ENCODE measurements at regions not wholly inside any gene's neighbourhood (a gene's known extent, or its start where the extent isn't known, plus 50 kb on each side); places are given as distances from the start of the nearest gene placed in this dataset.

DNA sequence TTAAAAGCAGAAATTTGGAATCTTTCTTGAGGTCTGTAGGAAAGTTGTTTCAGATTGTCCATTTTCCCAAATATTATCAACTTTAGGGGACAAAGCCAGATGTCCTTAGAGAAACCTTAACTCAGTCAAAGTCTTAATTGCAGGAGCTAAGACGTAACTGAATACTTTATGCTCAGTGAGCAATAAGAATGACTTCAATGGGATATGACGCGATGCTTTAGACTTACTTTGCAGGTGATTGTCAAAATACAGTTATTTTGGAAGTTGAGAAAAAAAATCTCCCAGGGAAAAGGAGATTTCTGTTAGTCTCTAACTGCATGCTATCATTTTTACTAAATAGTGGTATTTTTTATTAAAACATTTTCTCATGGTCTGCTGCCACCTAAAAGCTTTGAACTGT, 750.9 kb upstream of the STXBP6 start:
- no peaks in the 10 kb centered on the region for H3K27me3 ChIP-seq
- no peaks in the 10 kb centered on the region for H3K9me3 ChIP-seq
- no peaks in the 10 kb centered on the region for H3K36me3 ChIP-seq
- TF ChIP-seq POLR2A (IDR thresholded peaks at IDR 0.05) (no peak), EP300 (IDR thresholded peaks at IDR 0.05) (no peak)
- TF ChIP-seq, protein P1, sequence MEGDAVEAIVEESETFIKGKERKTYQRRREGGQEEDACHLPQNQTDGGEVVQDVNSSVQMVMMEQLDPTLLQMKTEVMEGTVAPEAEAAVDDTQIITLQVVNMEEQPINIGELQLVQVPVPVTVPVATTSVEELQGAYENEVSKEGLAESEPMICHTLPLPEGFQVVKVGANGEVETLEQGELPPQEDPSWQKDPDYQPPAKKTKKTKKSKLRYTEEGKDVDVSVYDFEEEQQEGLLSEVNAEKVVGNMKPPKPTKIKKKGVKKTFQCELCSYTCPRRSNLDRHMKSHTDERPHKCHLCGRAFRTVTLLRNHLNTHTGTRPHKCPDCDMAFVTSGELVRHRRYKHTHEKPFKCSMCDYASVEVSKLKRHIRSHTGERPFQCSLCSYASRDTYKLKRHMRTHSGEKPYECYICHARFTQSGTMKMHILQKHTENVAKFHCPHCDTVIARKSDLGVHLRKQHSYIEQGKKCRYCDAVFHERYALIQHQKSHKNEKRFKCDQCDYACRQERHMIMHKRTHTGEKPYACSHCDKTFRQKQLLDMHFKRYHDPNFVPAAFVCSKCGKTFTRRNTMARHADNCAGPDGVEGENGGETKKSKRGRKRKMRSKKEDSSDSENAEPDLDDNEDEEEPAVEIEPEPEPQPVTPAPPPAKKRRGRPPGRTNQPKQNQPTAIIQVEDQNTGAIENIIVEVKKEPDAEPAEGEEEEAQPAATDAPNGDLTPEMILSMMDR (IDR thresholded peaks at IDR 0.05), result no peak
- 82 to 86% (median 84%) methylated on average over 3 of the region's 3 CpGs for WGBS, 3 donors
- H3K27ac ChIP-seq, result no peak overlapping the region
- H3K4me1 ChIP-seq (ENCODE audit: insufficient read depth), result no peaks in the 10 kb centered on the region
- H3K4me3 ChIP-seq, result no peak overlapping the region
- intact Hi-C loops (cut with DNase I), result no loop called here
- DNase-seq, result no peak

DNA sequence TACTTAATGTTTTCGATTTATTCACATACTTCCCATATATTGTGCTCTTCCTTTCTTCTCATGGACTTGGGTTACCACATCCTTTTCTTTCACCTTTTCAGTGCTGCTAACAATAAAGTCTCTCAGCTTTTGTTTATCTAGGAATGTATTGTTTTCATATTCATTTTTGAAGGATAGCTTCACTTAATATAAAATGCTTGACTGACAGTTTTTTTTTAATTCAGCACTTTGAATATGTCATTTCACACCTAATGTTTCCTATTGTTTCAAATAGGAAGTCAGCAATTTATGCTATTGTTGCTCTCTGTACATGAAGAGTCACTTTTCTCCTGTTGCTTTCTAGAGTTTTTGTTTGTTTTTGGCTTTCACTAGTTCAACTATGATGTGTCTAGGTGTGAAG, 738.3 kb upstream of the STXBP6 start:
- intact Hi-C loops (cut with DNase I), result no loop called here
- TF ChIP-seq, protein P1 (IDR thresholded peaks at IDR 0.05), result no peak
- TF ChIP-seq POLR2A (IDR thresholded peaks at IDR 0.05) (no peak), EP300 (IDR thresholded peaks at IDR 0.05) (no peak)
- WGBS, 3 donors, result 89% methylated on average over 1 of the region's 1 CpG
- Histone ChIP-seq H3K36me3 (no peaks in the 10 kb centered on the region), H3K27ac (no peak overlapping the region), H3K9me3 (no peaks in the 10 kb centered on the region), H3K4me1 (ENCODE audit: insufficient read depth) (no peaks in the 10 kb centered on the region), H3K4me3 (no peak overlapping the region), H3K27me3 (no peaks in the 10 kb centered on the region)
- no peak for DNase-seq

DNA sequence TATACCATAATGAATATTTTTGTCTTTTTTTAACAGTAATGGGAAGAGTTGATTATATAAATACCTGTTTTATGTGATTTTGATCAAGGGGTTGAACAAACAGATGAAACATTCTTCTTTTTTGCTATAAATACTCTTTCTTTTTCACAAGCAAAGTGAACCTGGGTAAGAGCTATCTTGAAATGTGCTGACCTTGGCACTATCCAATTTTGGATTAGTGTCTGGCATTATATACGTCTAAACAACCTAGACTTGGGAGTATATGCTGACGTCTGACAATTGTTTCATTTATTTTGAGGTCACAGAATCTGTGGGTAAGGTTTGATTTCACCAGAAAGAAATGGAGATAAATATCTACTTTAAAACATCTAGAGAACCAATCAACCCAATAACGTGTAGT, 716.0 kb upstream of the STXBP6 start:
- intact Hi-C loops (cut with DNase I), result no loop called here
- DNase-seq, result no peak
- no peak overlapping the region for H3K27ac ChIP-seq
- no peaks in the 10 kb centered on the region for H3K9me3 ChIP-seq
- H3K36me3 ChIP-seq, result no peaks in the 10 kb centered on the region
- H3K4me3 ChIP-seq, result no peak overlapping the region
- H3K4me1 ChIP-seq (ENCODE audit: insufficient read depth), result no peaks in the 10 kb centered on the region
- 59 to 77% (median 62%) methylated on average over 3 of the region's 3 CpGs for WGBS, 3 donors
- TF ChIP-seq POLR2A (IDR thresholded peaks at IDR 0.05) (no peak), EP300 (IDR thresholded peaks at IDR 0.05) (no peak)
- TF ChIP-seq, protein P1 (IDR thresholded peaks at IDR 0.05), result no peak
- H3K27me3 ChIP-seq, result no peaks in the 10 kb centered on the region

DNA sequence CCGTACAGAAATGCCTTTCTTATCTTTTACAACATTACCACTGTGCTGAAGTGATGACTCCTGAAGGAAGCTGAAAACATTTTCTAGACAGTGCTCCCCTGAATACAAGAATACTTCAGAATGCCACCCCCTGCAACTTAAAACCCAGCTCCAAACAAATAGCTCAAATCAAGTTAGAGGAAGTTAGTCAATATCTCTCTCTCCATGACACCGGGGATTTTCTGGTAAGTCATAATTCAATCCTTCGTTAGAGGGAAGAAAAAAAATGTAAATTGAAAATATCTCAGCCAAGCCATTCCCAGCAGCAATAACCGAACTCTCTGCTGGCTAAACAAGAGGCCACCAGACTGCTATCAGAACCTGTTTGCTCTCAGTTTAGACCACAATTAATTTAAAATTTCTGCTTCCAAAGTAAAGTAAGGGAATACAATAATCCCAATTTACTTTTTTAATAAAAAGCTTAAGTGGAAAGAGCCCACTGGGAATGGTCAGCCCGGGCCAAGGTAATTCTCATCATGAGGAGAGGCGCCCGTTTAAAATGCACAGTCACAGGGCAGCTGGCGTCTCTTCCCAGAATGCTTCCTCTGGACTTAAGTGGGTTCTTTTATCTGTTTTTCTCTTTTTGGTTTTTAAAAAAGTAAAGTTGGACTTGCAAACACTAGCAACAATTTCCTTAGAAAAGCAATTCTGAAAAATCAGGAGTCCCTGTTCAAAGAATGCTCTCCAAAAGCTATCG, 710.1 kb upstream of the STXBP6 start:
- TF ChIP-seq EP300 (IDR thresholded peaks at IDR 0.05), result no peak
- TF ChIP-seq, protein P1 (IDR thresholded peaks at IDR 0.05), result no peak
- no peak for TF ChIP-seq POLR2A (IDR thresholded peaks at IDR 0.05)
- no peaks in the 10 kb centered on the region for H3K9me3 ChIP-seq
- no peaks in the 10 kb centered on the region for H3K36me3 ChIP-seq
- intact Hi-C loops (cut with DNase I), result no loop called here
- H3K4me3 ChIP-seq, result no peak overlapping the region
- no peaks in the 10 kb centered on the region for H3K4me1 ChIP-seq (ENCODE audit: insufficient read depth)
- H3K27me3 ChIP-seq, result no peaks in the 10 kb centered on the region
- 60 to 65% (median 62%) methylated on average over 9 of the region's 9 CpGs for WGBS, 3 donors
- H3K27ac ChIP-seq, result no peak overlapping the region
- no peak for DNase-seq

All from ovary (tissue), 7 donors.